Esophagus muscularis mucosa (tissue), 4 donors: ENCODE measurements at regions not wholly inside any gene's neighbourhood (a gene's known extent, or its start where the extent isn't known, plus 50 kb on each side); places are given as distances from the start of the nearest gene placed in this dataset.

Experiments used
- DNase-seq: peaks from one replicate; pipeline ENCODE4 v3.0.0-alpha.2; 2017; ENCODE audit errors: extremely low spot score
- H3K27ac ChIP-seq, 4 donors: fragments of 200-600 bp; sonication (generic); replicated peaks in 1 of 4; 1 replicate in 3 of 4; 2 replicates in 1 of 4; pipeline ENCODE4 v1.5.1; 2016 to 2019; ENCODE audit warnings: mild to moderate bottlenecking in 1 of 4
- H3K27me3 ChIP-seq, 4 donors: fragments of 200-600 bp; sonication (generic); one replicate each; pipeline versions ENCODE4 v1.5.1 to v1.6.0; 2016 to 2019
- H3K36me3 ChIP-seq, 4 donors: fragments of 200-600 bp; sonication (generic); one replicate each; pipeline ENCODE4 v1.5.1; 2016 to 2019
- H3K4me1 ChIP-seq, 4 donors: fragments of 200-600 bp; sonication (generic); one replicate each; pipeline ENCODE4 v1.5.1; 2016 to 2019
- H3K4me3 ChIP-seq, 4 donors: fragments of 200-600 bp; sonication (generic); 1 replicate in 2 of 4; 2 replicates in 2 of 4; pipeline ENCODE4 v1.5.1; 2016 to 2019; ENCODE audit warnings: mild to moderate bottlenecking in 4 of 4, moderate library complexity in 1 of 4
- H3K9me3 ChIP-seq, 4 donors: fragments of 200-600 bp; sonication (generic); 1 replicate in 3 of 4; 2 replicates in 1 of 4; pipeline ENCODE4 v1.5.1; 2016 to 2019
- CTCF ChIP-seq, 3 experiments: fragments of 200-600 bp in 2 of 3; fragments of 450-650 bp in 1 of 3; sonication (generic) in 2 of 3; IDR thresholded peaks; one replicate each; pipeline ENCODE4 v1.5.1; 2017 to 2019; ENCODE audit warnings: antibody characterized with exemption in 3 of 3, mild to moderate bottlenecking in 2 of 3, moderate library complexity in 1 of 3
- EP300 ChIP-seq: sonication (generic); formaldehyde crosslinking; IDR thresholded peaks from one replicate; pipeline ENCODE4 v1.6.1; 2017; ENCODE audit warnings: antibody characterized with exemption
- POLR2A ChIP-seq: fragments of 450-650 bp; IDR thresholded peaks from one replicate; pipeline ENCODE4 v1.6.1; 2017; ENCODE audit warnings: antibody characterized with exemption, moderate library complexity, mild to moderate bottlenecking, low read depth
- POLR2AphosphoS5 ChIP-seq, 2 donors: sonication (generic); formaldehyde crosslinking; IDR thresholded peaks; one replicate each; pipeline ENCODE4 v1.6.1; 2017; ENCODE audit warnings: antibody characterized with exemption in 2 of 2
- WGBS: methylation state at CpG from one replicate; pipeline ENCODE4 v1.1.5; 2018; 5-methylcytosine and 5-hydroxymethylcytosine counted together
- intact Hi-C: fragments of 100-400 bp; cut with DNase I; formaldehyde crosslinking; loops from one replicate; pipeline ENCODE4 v1.15.1; 2023

GRCh38 chr17:73950593-73950914 lies 252.9 kb upstream of the RPL38 start:
- no peak overlapping the region for H3K4me3 ChIP-seq
- H3K4me1 ChIP-seq: peaks cover 4 to 15% (median 13%) of the 10 kb centered on the region in 4 donors
- 75% methylated on average over 8 of the region's 8 CpGs for WGBS
- H3K27me3 ChIP-seq: peaks cover 0 to 84% (median 17%) of the 10 kb centered on the region in 4 donors
- no peak for DNase-seq
- no peaks in the 10 kb centered on the region for H3K36me3 ChIP-seq
- intact Hi-C loops: loop anchor here (10.0 kb wide), 1 partner anchor 526 kb away; no protein-coding TSS in a partner anchor
- H3K27ac ChIP-seq: no peak overlapping the region
- TF ChIP-seq POLR2A (no peak), EP300 (no peak), CTCF (IDR thresholded peaks at IDR 0.05) (no peak), POLR2AphosphoS5 (IDR thresholded peaks at IDR 0.05) (no peak)
- peaks cover 0 to 9% (median 4%) of the 10 kb centered on the region in 4 donors for H3K9me3 ChIP-seq

- no peak for DNase-seq
- H3K27ac ChIP-seq: no peak overlapping the region
Observed at GRCh38 chr17:73952082-73952479, 251.4 kb upstream of the RPL38 start.

GRCh38 chr17:73952480-73953205 lies 250.8 kb upstream of the RPL38 start:
- Histone ChIP-seq H3K9me3 (peaks cover 0 to 7% (median 3%) of the 10 kb centered on the region in 4 donors), H3K27me3 (peaks cover 0 to 85% (median 17%) of the 10 kb centered on the region in 4 donors), H3K36me3 (no peaks in the 10 kb centered on the region), H3K4me3 (peak overlapping the region; percentile 31 to 47 (median 41)), H3K4me1 (peaks cover 4 to 15% (median 13%) of the 10 kb centered on the region in 4 donors), H3K27ac (no peak overlapping the region)
- DNase-seq: no peak
- intact Hi-C loops: loop anchor here (10.0 kb wide), 1 partner anchor 528 kb away; no protein-coding TSS in a partner anchor
- peak in 2 of 3 experiments; percentile 25 to 27 for TF ChIP-seq CTCF (IDR thresholded peaks at IDR 0.05)
- no peak for TF ChIP-seq POLR2A
- WGBS: 6% methylated on average over 9 of the region's 67 CpGs

More at GRCh38 chr17:73952082-73952479, 251.4 kb upstream of the RPL38 start:
- Histone ChIP-seq H3K4me1 (peaks cover 4 to 15% (median 13%) of the 10 kb centered on the region in 4 donors), H3K9me3 (peaks cover 0 to 9% (median 4%) of the 10 kb centered on the region in 4 donors), H3K27me3 (peaks cover 0 to 85% (median 17%) of the 10 kb centered on the region in 4 donors), H3K4me3 (peak overlapping the region; percentile 31 to 47 (median 41)), H3K36me3 (no peaks in the 10 kb centered on the region)
- TF ChIP-seq POLR2A (no peak), POLR2AphosphoS5 (IDR thresholded peaks at IDR 0.05) (no peak), EP300 (no peak), CTCF (IDR thresholded peaks at IDR 0.05) (no peak)
- intact Hi-C loops: loop anchor here (10.0 kb wide), 1 partner anchor 527 kb away; no protein-coding TSS in a partner anchor
- whole genome bisulfite sequencing: 29% methylated on average over 7 of the region's 20 CpGs

- intact Hi-C loops: loop anchor here (10.0 kb wide), 1 partner anchor 529 kb away; no protein-coding TSS in a partner anchor
- H3K27ac ChIP-seq: no peak overlapping the region
- 64% methylated on average over 12 of the region's 12 CpGs for WGBS
- H3K4me3 ChIP-seq: peak overlapping the region; percentile 31 to 47 (median 41)
- peaks cover 4 to 15% (median 13%) of the 10 kb centered on the region in 4 donors for H3K4me1 ChIP-seq
- peaks cover 0 to 83% (median 17%) of the 10 kb centered on the region in 4 donors for H3K27me3 ChIP-seq
- H3K36me3 ChIP-seq: no peaks in the 10 kb centered on the region
- DNase-seq: no peak
- no peaks in the 10 kb centered on the region for H3K9me3 ChIP-seq
- TF ChIP-seq EP300 (no peak), CTCF (IDR thresholded peaks at IDR 0.05) (no peak), POLR2A (no peak), POLR2AphosphoS5 (IDR thresholded peaks at IDR 0.05) (no peak)
Observed at GRCh38 chr17:73953206-73954033, 250.1 kb upstream of the RPL38 start.
